DOHH2 (cell line): ENCODE measurements at regions not wholly inside any gene's neighbourhood (a gene's known extent, or its start where the extent isn't known, plus 50 kb on each side); places are given as distances from the start of the nearest gene placed in this dataset.

Experiments
- H3F3A ChIP-seq: fragments of 200-600 bp; sonication (generic), shearing (Covaris generic); 2 replicates; pipeline ENCODE4 v1.6.0; 2016; ENCODE audit warnings: antibody characterized with exemption, mild to moderate bottlenecking; ENCODE audit not compliant: control insufficient read depth, insufficient read depth
- H3K27ac ChIP-seq: fragments of 200-600 bp; sonication (generic); 2 replicates; pipeline ENCODE4 v1.5.1; 2014; ENCODE audit warnings: low read depth, mild to moderate bottlenecking, low read length, moderate library complexity
- H3K27me3 ChIP-seq: fragments of 200-600 bp; sonication (generic); 2 replicates; pipeline ENCODE4 v1.6.1; 2014; ENCODE audit warnings: mild to moderate bottlenecking, low read length, mixed read lengths; ENCODE audit not compliant: control insufficient read depth
- H3K36me3 ChIP-seq: fragments of 200-600 bp; sonication (generic); 2 replicates; pipeline ENCODE4 v1.6.1; 2014; ENCODE audit warnings: mild to moderate bottlenecking, low read length, moderate library complexity, mixed read lengths; ENCODE audit not compliant: control insufficient read depth
- H3K4me1 ChIP-seq: fragments of 200-600 bp; sonication (generic); 2 replicates; pipeline ENCODE4 v1.6.1; 2014; ENCODE audit warnings: mild to moderate bottlenecking, low read length, mixed read lengths; ENCODE audit not compliant: control insufficient read depth
- H3K4me2 ChIP-seq: fragments of 200-600 bp; sonication (generic); 2 replicates; pipeline ENCODE4 v1.6.0; 2014; ENCODE audit warnings: mild to moderate bottlenecking, low read length, moderate library complexity
- H3K4me3 ChIP-seq: fragments of 200-600 bp; sonication (generic); 2 replicates; pipeline ENCODE4 v1.5.1; 2014; ENCODE audit warnings: mild to moderate bottlenecking, low read length, mixed read lengths
- H3K79me2 ChIP-seq: fragments of 200-600 bp; sonication (generic); 2 replicates; pipeline ENCODE4 v1.6.1; 2014; ENCODE audit warnings: mild to moderate bottlenecking, low read length, mixed read lengths; ENCODE audit not compliant: control insufficient read depth
- H3K9me2 ChIP-seq: fragments of 200-600 bp; sonication (generic); replicated peaks from 2 replicates; pipeline ENCODE4 v1.6.1; 2014; ENCODE audit warnings: mild to moderate bottlenecking, low read length, mixed read lengths; ENCODE audit not compliant: control insufficient read depth
- H3K9me3 ChIP-seq: fragments of 200-600 bp; sonication (generic); 2 replicates; pipeline ENCODE4 v1.6.1; 2014; ENCODE audit warnings: antibody characterized with exemption, low read length, mixed read lengths; ENCODE audit not compliant: control insufficient read depth, insufficient read depth
- H4K20me1 ChIP-seq: fragments of 200-600 bp; sonication (generic); 2 replicates; pipeline ENCODE4 v1.6.0; 2014; ENCODE audit warnings: low read depth, mild to moderate bottlenecking, antibody characterized with exemption, low read length, moderate library complexity; ENCODE audit not compliant: control insufficient read depth, insufficient read depth
- EZH2phosphoT487 ChIP-seq: fragments of 200-600 bp; sonication (generic); IDR thresholded peaks from 2 replicates; pipeline ENCODE4 v1.6.1; 2017; ENCODE audit warnings: borderline replicate concordance, mild to moderate bottlenecking, antibody characterized with exemption, low read length, moderate library complexity, mixed read lengths
- TF ChIP-seq, protein P1 (sequence below): fragments of 200-600 bp; sonication (generic); IDR thresholded peaks from one replicate; pipeline ENCODE4 v1.5.1; 2014; ENCODE audit warnings: antibody characterized with exemption, mild to moderate bottlenecking, low read depth, low read length; ENCODE audit not compliant: poor library complexity, severe bottlenecking

DNA sequence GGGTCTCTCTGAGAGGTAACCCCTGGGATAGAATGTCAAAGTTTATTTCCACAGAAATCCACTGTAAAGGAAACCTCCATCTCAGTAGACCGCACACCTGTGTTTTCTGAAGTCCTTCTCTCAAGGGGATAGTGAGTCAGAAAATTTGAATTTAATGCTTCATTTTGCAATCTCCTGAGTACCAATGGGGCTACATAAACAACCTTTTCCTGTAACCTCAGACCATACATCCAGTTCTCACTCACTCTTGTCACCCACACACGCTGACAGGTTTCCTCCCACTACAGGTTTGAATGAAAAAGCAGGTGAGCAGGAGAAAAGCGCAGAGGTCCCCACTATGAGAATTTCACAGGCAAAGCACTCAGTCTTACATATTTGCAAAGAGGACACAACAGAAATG lies 165.3 kb upstream of the MCTP2 start:
- Histone ChIP-seq H3K9me3 (no peaks in the 10 kb centered on the region), H3K4me2 (no peak overlapping the region), H3K27ac (no peak overlapping the region), H3K4me3 (no peak overlapping the region), H3K27me3 (peaks cover 5% of the 10 kb centered on the region), H3K9me2 (no peaks in the 10 kb centered on the region), H3K4me1 (no peaks in the 10 kb centered on the region), H3F3A (no peaks in the 10 kb centered on the region), H4K20me1 (no peaks in the 10 kb centered on the region), H3K36me3 (no peaks in the 10 kb centered on the region), H3K79me2 (no peaks in the 10 kb centered on the region)
- TF ChIP-seq, protein P1, sequence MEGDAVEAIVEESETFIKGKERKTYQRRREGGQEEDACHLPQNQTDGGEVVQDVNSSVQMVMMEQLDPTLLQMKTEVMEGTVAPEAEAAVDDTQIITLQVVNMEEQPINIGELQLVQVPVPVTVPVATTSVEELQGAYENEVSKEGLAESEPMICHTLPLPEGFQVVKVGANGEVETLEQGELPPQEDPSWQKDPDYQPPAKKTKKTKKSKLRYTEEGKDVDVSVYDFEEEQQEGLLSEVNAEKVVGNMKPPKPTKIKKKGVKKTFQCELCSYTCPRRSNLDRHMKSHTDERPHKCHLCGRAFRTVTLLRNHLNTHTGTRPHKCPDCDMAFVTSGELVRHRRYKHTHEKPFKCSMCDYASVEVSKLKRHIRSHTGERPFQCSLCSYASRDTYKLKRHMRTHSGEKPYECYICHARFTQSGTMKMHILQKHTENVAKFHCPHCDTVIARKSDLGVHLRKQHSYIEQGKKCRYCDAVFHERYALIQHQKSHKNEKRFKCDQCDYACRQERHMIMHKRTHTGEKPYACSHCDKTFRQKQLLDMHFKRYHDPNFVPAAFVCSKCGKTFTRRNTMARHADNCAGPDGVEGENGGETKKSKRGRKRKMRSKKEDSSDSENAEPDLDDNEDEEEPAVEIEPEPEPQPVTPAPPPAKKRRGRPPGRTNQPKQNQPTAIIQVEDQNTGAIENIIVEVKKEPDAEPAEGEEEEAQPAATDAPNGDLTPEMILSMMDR, result no peak
- TF ChIP-seq EZH2phosphoT487, result no peak

GRCh38 chr15:94064676-94065313 lies 166.6 kb upstream of the MCTP2 start:
- Histone ChIP-seq H3K4me1 (no peaks in the 10 kb centered on the region), H3K27ac (no peak overlapping the region), H3K27me3 (peaks cover 2% of the 10 kb centered on the region; the same call in 1 of the 2 replicates), H3K36me3 (no peaks in the 10 kb centered on the region), H3K9me2 (no peaks in the 10 kb centered on the region), H3F3A (no peaks in the 10 kb centered on the region), H3K79me2 (no peaks in the 10 kb centered on the region), H3K9me3 (no peaks in the 10 kb centered on the region), H4K20me1 (no peaks in the 10 kb centered on the region), H3K4me2 (no peak overlapping the region), H3K4me3 (no peak overlapping the region)
- no peak for TF ChIP-seq EZH2phosphoT487
- TF ChIP-seq, protein P1, result no peak

- no peaks in the 10 kb centered on the region for H3K9me3 ChIP-seq
- no peaks in the 10 kb centered on the region for H4K20me1 ChIP-seq
- H3K9me2 ChIP-seq, result no peaks in the 10 kb centered on the region
- no peak overlapping the region for H3K4me2 ChIP-seq
- H3K27ac ChIP-seq, result no peak overlapping the region
- H3F3A ChIP-seq, result no peaks in the 10 kb centered on the region
- H3K36me3 ChIP-seq, result no peaks in the 10 kb centered on the region
- H3K4me3 ChIP-seq, result no peak overlapping the region
- H3K27me3 ChIP-seq, result peaks cover 3% of the 10 kb centered on the region; the same call in 1 of the 2 replicates
- H3K4me1 ChIP-seq, result no peaks in the 10 kb centered on the region
- TF ChIP-seq EZH2phosphoT487, result no peak
- TF ChIP-seq, protein P1, result no peak
- H3K79me2 ChIP-seq, result no peaks in the 10 kb centered on the region
Measured at GRCh38 chr15:94061041-94061440, 170.3 kb upstream of the MCTP2 start.
